GM21367 (cell line): ENCODE measurements at regions not wholly inside any gene's neighbourhood (a gene's known extent, or its start where the extent isn't known, plus 50 kb on each side); places are given as distances from the start of the nearest gene placed in this dataset.
A peak's percentile ranks its signal among the peaks of the same experiment; 100 is the strongest.
"Not testable (repeated sequence)": the region's sequence is repeated elsewhere in the genome, so short reads cannot be mapped to it uniquely, and the experiment has no call there.

ENCODE experiments used
- ATAC-seq: cut with Tn5 transposase; IDR thresholded peaks from one replicate; pipeline ENCODE4 v1.9.1; 2021; ENCODE audit not compliant: unreplicated experiment

- ATAC-seq: not testable (repeated sequence)
Measured at GRCh38 chr17:15802917-15803316, 70.8 kb downstream of the TBC1D26 start.

- ATAC-seq: not testable (repeated sequence)
Measured at GRCh38 chr17:15806825-15807224, 74.7 kb downstream of the TBC1D26 start.

- not testable (repeated sequence) for ATAC-seq
Measured at GRCh38 chr17:15813388-15813787, 81.3 kb downstream of the TBC1D26 start.

GRCh38 chr17:15814003-15814402 is 81.9 kb downstream of the TBC1D26 start:
- ATAC-seq: not testable (repeated sequence)

- not testable (repeated sequence) for ATAC-seq
Measured at GRCh38 chr17:15817861-15818260, 85.8 kb downstream of the TBC1D26 start.

- not testable (repeated sequence) for ATAC-seq
Measured at GRCh38 chr17:15822280-15822679, 90.2 kb downstream of the TBC1D26 start.

GRCh38 chr17:15828727-15829314 is 96.7 kb downstream of the TBC1D26 start:
- ATAC-seq: not testable (repeated sequence)

GRCh38 chr17:15830221-15830620 is 98.1 kb downstream of the TBC1D26 start:
- ATAC-seq: not testable (repeated sequence)

- ATAC-seq: peak; percentile 69
Measured at GRCh38 chr17:15831182-15831581, 99.1 kb downstream of the TBC1D26 start.

- ATAC-seq: not testable (repeated sequence)
Measured at GRCh38 chr17:15832921-15833480, 100.9 kb downstream of the TBC1D26 start.

GRCh38 chr17:15833890-15834289 is 101.8 kb downstream of the TBC1D26 start:
- ATAC-seq: not testable (repeated sequence)

GRCh38 chr17:15835481-15835880 is 103.4 kb downstream of the TBC1D26 start:
- not testable (repeated sequence) for ATAC-seq

- ATAC-seq: not testable (repeated sequence)
Measured at GRCh38 chr17:15836249-15836982, 104.3 kb downstream of the TBC1D26 start.

GRCh38 chr17:15836991-15837390 is 104.9 kb downstream of the TBC1D26 start:
- not testable (repeated sequence) for ATAC-seq

GRCh38 chr17:15847447-15848229 is 97.3 kb upstream of the ADORA2B start:
- not testable (repeated sequence) for ATAC-seq

GRCh38 chr17:15849054-15849453 is 95.9 kb upstream of the ADORA2B start:
- peak; percentile 74 for ATAC-seq

GRCh38 chr17:15850071-15850470 is 94.9 kb upstream of the ADORA2B start:
- ATAC-seq: not testable (repeated sequence)

- ATAC-seq: not testable (repeated sequence)
Measured at GRCh38 chr17:15850687-15851086, 94.2 kb upstream of the ADORA2B start.

GRCh38 chr17:15852863-15853262 is 92.1 kb upstream of the ADORA2B start:
- peak; percentile 46 for ATAC-seq

- not testable (repeated sequence) for ATAC-seq
Measured at GRCh38 chr17:15856191-15856590, 88.7 kb upstream of the ADORA2B start.

- ATAC-seq: not testable (repeated sequence)
Measured at GRCh38 chr17:15856745-15857144, 88.2 kb upstream of the ADORA2B start.
